ENCODE measurements at regions not wholly inside any gene's neighbourhood (a gene's known extent, or its start where the extent isn't known, plus 50 kb on each side); places are given as distances from the start of the nearest gene placed in this dataset.

DNA sequence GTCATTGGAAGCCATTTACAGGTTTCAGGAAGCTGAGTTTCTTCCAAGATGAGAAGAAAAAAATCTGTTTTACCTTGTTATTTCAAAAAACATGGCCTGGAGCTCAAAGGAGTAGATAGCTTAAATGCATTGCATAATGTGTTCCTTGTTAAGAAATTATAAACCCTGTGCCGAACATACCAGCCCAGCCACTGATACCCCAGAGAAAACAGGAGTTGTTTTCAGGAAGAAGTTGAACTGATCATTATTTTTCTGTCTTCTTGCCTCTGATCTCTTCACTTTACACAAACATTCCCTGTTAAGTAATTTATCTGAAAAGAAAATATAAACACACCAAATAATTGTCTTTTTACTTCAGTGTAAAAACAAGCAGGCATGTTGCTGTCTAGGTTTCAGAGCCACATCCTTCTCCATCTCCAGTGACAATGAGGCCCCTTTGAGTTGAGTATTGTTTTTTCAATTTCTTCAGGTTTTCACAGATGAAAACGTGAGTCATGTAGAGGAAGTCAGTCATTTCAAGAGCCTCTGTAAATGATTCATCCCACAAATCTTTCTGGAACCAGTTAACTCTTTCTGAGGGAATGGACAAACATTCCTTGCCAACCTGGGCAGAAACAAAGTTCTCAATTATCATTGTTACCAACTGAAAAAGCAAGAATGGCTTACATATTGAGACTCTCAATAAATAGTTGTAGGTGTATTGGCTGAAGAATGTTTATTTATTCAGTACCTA, 244.2 kb downstream of the IPMK start:
- no peak for DNase-seq
- TF ChIP-seq CTCF (IDR thresholded peaks at IDR 0.05): no peak
- no peak for ATAC-seq
- Histone ChIP-seq H3K27ac (no peak overlapping the region), H3K4me1 (no peaks in the 10 kb centered on the region), H3K36me3 (ENCODE audit: insufficient read depth in 1 of 2, low read depth in 1 of 2) (no peaks in the 10 kb centered on the region), H3K27me3 (ENCODE audit: insufficient read depth in 3 of 3, low read length in 2 of 3) (no peaks in the 10 kb centered on the region), H3K4me3 (no peak overlapping the region), H3K9me3 (no peaks in the 10 kb centered on the region)
- intact Hi-C loops (cut with DNase I): no loop called here
- 2 to 21% (median 17%) methylated on average over 2 of the region's 2 CpGs for WGBS, 3 donors

DNA sequence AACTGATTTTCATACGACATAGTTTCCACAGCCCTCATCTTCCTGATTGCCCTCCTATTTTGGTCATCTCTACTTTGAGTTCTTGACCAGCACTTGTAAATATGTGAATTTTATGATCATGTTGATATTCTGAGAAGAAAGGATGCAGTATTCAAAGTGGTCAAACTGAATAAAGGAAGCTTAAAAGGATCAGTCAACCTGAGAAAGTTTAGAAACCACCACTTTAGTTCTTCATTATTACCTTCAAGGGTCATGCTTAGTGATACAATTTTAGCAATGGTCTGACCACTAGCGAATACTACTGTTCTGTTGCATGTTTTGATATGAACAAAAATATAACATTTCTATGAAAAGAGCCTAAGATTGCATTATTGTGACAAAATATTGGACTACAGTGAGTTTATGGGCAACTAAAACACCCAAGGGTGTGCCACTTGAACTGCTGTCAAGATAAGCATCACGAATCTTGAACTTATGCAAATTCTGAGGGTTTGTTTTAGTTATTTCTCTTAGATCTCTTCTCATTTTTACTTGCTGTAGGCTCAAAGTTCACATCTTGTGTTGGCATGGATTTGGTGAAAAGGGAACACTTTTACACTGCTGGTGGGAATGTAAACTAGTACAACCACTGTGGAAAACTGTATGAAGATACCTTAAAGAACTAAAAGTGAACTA, 247.7 kb downstream of the IPMK start:
- 65 to 75% (median 72%) methylated on average over 3 of the region's 3 CpGs for WGBS, 3 donors
- Histone ChIP-seq H3K4me3 (no peak overlapping the region), H3K4me1 (no peaks in the 10 kb centered on the region), H3K9me3 (no peaks in the 10 kb centered on the region), H3K36me3 (ENCODE audit: insufficient read depth in 1 of 2, low read depth in 1 of 2) (no peaks in the 10 kb centered on the region), H3K27ac (no peak overlapping the region), H3K27me3 (ENCODE audit: insufficient read depth in 3 of 3, low read length in 2 of 3) (no peaks in the 10 kb centered on the region)
- ATAC-seq (no peak), DNase-seq (no peak)
- intact Hi-C loops (cut with DNase I): no loop called here
- no peak for TF ChIP-seq CTCF (IDR thresholded peaks at IDR 0.05)

DNA sequence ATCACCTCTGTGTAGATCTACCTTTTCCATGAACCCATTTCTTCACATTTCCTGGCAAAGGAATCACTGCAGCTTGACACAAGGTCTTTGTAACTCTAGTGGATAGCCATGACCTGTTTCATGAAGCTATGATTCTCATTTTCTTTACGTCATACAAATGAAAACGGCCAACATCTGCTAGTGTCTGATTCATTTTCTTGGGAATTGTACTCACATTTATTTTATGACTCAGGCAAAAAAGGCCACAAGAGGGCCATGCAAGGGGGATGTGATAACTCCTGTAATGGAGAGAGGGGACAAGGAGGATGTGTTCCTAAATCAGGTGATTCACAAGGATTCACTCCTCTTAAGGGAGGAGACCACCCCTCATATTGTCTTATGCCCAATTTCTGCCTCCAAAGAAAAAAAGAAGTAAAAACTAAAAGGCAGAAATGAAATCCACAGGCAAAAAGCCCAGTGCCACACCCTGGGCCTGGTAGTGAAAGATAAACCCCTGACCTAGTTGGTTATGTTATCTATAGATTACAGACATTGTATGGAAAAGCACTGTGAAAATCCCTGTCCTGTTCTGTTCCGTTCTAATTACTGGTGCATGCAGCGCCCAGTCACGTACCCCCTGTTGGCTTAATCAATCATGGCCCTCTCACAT, 249.9 kb downstream of the IPMK start:
- Histone ChIP-seq H3K4me1 (no peaks in the 10 kb centered on the region), H3K9me3 (no peaks in the 10 kb centered on the region), H3K27ac (no peak overlapping the region), H3K27me3 (ENCODE audit: insufficient read depth in 3 of 3, low read length in 2 of 3) (no peaks in the 10 kb centered on the region), H3K4me3 (no peak overlapping the region), H3K36me3 (ENCODE audit: insufficient read depth in 1 of 2, low read depth in 1 of 2) (no peaks in the 10 kb centered on the region)
- intact Hi-C loops (cut with DNase I): no loop called here
- DNase-seq (no peak), ATAC-seq (no peak)
- WGBS, 3 donors: 75 to 82% (median 78%) methylated on average over 5 of the region's 5 CpGs
- no peak for TF ChIP-seq CTCF (IDR thresholded peaks at IDR 0.05)

- Histone ChIP-seq H3K27me3 (ENCODE audit: insufficient read depth in 3 of 3, low read length in 2 of 3) (no peaks in the 10 kb centered on the region), H3K36me3 (ENCODE audit: insufficient read depth in 1 of 2, low read depth in 1 of 2) (no peaks in the 10 kb centered on the region), H3K4me1 (no peaks in the 10 kb centered on the region), H3K9me3 (no peaks in the 10 kb centered on the region), H3K4me3 (no peak overlapping the region), H3K27ac (no peak overlapping the region)
- TF ChIP-seq CTCF (IDR thresholded peaks at IDR 0.05): no peak
- intact Hi-C loops (cut with DNase I): no loop called here
- ATAC-seq (no peak), DNase-seq (no peak)
- 97 to 100% (median 98%) methylated on average over 1 of the region's 1 CpG for WGBS, 3 donors
Measured at GRCh38 chr10:58016614-58017013, 251.1 kb downstream of the IPMK start.
